Fibroblast of skin of left biceps (primary cell): ENCODE measurements at regions not wholly inside any gene's neighbourhood (a gene's known extent, or its start where the extent isn't known, plus 50 kb on each side); places are given as distances from the start of the nearest gene placed in this dataset.
"Not testable (repeated sequence)": the region's sequence is repeated elsewhere in the genome, so short reads cannot be mapped to it uniquely, and the experiment has no call there.

ENCODE experiments used
- DNase-seq, 2 experiments: peaks; one replicate each; pipeline ENCODE4 v3.0.0-alpha.2; 2013; ENCODE audit warnings: low read depth in 2 of 2

DNA sequence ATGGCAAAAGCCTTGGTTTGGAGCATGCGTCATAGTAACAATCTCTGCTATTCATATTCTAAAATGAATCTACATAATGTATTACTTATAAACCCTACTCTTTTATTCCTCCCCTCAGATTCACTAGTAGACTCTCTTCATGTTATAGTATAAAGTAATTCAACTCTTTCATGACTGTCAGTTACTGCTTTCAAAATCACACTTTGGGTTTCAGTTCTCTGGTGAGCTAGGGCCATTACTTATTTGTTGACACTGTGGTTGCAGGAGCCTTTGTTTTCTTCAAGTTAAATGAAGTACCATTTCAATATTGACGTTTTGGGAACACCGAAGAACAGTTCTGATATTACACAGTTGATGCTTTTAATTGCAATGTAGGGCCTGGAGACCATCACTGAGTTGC lies 378.4 kb downstream of the DDX10 start:
- no peak for DNase-seq

DNA sequence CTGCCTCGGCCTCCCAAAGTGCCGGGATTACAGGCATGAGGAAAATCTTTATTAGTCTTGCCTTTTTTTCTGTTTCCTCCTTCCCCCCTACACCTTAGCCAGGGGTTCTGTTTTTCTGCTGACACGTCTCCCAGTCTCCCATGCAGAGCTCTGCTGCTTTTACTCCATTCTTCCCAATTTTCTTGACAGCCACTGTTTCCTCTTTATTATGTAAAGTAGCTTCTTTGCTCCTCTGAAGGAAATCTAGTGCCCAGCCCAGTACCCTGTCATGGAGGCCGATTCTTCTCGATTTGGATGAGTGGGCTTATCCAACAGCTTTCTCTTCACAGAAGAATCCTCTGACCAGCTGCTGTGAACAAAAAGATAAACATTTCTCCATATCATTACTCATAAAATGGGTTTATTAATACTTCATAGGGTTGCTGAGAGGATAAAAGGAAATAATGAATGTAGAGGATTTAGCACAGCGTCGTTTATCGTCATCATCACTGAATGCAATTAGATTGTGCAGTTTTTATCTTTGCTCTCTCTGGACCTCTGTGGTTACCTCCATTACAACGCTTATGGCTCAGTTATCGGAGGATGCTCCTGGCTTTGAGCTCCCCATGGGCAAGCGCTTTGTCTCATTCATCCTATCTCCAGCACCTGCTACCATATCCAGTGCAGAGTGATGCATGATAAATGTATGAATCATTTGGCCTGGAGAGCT lies 375.6 kb upstream of the C11orf87 start:
- DNase-seq = no peak

DNA sequence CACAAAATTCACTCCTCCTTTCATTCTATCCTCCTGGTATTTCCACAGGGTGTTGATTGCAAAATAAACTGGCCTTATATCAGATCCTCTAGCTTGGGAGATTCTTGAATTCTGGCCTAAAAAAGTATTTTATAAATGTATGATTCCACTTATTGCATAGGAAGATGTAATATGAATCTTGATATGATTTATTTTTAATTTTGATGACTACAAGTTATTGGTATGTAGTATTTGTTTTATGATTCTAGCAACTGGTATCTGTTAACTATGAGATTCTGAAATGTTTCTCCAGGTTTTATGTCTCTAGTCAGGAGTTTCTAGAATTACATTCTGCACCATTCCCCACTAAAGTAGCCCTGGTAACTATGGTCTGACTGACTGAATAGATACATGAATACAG lies 373.9 kb upstream of the C11orf87 start:
- DNase-seq = peak in 1 of 2 experiments; percentile 64

DNA sequence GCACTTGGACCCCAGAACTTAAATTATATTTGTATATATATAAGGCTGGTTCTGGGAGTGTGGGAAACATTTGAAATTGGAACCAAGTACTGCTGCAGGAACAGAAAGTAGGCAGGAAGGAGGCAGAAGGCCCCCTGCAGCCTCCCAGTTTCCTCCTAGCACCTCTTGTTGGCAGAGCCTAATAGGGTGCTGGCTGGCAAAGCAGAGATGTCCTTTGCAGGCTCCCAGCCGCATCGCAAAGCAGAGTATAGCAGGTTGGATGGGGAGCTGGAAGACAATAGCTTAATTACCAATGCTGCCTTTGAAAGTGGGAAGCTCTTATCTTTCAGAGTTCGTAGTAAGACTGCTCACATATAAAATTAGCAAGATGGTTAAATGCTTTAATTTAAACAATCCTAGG lies 370.8 kb upstream of the C11orf87 start:
- no peak for DNase-seq

DNA sequence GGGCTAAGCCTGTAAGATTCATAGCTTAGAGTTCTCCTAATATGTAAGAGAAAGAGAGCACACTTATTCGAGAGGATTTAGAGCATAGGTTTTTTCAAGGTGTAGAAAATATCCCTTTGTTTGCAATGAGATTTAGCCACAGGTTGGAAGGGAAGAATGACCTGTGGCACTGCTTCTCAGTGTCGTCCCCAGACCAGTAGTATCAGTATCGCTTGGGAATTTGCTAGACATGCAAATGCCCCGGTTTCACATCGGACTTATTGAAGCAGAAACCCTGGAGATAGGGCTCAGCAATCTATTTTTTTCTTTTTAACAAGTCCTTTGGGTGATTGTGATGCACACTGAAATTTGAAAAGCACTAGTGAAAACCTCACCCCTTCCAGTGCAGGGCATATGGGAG lies 362.6 kb upstream of the C11orf87 start:
- DNase-seq = no peak

DNA sequence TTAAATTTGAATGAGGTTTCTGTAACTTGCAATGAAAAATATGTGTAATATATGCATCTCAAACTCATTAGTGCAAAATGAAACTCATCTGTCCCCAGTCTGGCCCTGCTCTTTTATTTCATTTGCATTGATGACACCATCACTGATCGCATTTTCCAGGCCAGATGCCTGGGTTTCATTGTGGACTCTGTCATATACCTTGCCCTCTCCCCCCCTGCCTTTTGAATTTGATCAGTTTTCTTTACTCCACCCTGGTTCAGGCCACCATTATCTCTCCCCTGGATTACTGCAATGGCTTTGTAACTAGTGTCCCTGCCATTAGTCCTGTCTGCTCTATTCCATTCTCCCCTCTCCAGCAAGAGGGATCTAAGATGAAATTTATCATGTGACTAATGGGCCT lies 360.6 kb upstream of the C11orf87 start:
- no peak for DNase-seq

DNA sequence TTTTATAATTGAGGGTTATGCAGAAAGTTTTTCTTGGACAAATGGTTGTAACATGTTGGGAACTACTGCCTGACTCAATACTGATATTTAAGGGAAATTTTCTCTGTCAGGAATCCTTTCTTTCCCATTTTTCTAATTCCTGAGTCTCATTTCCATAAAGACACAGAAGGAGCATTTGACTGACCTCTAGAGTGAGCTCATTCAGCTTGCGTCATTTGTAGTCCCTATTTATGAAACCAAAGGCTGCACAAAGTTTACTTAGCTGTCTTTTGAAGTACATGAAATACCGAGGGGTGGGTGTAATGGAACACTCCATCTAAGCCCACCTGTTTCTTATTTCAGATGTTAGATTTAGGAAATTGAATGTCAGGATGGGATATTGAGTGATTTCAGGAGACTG lies 359.5 kb upstream of the C11orf87 start:
- DNase-seq = no peak

DNA sequence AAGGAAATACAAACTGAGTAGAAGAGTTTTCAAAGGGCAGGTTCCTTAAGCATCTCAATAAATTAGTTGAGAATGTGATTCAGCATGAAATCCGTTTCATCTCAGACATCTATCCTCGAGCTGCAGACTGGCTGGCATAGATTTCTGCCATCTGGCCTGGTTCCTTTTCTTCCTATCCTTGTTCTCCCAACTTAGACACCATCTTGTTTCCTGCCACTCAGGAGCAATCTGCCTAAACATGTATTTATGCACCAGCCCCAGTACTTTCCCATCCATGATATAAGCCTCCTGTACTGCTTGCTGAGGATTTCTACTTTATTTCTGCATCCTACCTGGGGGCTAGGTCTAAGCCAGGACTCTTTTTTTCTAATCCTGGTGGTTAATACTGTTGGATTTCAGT lies 359.1 kb upstream of the C11orf87 start:
- DNase-seq = no peak

DNA sequence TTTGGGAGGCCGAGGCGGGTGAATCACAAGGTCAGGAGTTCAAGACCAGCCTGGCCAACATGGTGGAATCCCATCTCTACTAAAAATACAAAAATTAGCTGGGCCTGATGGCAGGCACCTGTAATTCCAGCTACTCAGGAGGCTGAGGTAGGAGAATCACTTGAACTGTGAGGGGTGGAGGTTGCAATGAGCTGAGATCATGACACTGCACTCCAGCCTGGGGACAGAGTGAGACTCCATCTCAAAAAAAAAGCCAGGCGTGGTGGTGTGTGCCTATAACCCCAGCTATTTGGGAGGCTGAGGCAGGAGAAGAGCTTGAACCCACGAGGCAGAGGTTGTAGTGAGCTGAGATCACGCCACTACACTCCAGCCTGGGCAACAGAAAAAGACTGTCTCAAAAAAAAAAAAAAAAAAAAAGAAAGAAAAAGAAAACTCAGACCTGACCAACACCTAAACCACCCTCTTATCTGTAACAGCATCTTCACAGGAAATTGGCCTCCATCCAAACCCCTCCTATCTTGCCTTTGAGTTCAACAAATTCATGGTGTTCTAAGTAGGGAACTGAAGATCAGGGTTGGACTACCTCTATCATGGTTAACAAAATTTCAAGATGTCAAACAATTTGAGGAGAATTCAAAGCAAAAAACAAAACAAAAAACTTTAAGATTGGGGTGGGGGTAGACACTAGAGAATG lies 357.2 kb upstream of the C11orf87 start:
- DNase-seq = not testable (repeated sequence)

DNA sequence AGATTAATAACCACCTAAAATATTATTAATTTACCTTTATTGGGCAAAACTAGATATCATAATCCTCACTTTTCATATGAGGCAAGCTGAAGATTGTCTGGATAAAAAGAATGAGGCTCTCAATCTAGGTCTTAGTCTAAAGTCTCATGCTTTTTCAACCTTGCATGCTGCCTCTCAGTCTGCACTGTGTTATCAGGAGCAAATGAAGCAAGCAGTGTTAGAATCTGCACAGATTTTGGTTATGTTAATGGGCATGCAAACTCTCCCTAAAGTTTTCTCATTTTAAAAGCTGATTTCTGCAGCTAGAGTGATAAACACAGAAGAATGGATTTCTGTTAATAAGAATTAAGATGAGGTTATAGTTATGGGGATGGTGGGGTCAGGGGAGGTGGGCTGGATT lies 350.7 kb upstream of the C11orf87 start:
- no peak for DNase-seq

DNA sequence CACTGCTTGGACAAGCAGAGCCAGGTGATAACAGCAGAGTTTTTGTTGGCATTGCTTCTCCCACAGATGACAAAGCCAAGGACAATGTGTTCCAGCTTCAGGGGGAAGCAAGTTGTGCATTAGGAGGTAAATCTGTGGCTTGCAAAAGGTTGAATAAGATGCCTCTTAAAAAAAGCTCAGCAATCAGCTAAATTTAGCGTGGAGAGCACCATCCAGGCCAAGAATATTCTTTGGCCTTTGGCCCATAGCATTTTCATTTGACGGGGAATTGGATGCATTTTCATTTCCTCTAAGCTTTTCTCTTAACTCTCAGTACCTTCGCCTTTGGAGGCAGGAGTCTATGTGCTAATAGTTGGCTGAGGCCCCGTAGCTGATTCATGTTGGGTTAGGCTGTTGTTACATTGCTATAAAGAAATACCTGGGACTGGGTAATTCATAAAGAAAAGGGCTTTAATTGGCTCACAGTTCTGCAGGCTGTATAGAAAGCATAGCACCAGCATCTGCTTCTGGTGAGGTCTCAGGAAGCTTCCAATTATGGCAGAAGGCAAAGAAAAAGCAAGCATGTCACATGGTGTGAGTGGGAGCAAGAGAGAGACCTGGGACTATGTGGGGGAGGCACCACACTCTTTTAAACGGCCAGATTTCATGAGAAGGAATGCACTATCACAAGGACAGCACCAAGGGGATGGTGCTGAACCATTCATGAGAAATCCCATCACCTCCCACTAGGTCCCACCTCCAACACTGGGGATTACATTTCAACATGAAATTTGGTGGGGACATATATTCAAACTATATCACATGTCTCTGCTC lies 350.1 kb upstream of the C11orf87 start:
- DNase-seq = peak; percentile 57 to 62

DNA sequence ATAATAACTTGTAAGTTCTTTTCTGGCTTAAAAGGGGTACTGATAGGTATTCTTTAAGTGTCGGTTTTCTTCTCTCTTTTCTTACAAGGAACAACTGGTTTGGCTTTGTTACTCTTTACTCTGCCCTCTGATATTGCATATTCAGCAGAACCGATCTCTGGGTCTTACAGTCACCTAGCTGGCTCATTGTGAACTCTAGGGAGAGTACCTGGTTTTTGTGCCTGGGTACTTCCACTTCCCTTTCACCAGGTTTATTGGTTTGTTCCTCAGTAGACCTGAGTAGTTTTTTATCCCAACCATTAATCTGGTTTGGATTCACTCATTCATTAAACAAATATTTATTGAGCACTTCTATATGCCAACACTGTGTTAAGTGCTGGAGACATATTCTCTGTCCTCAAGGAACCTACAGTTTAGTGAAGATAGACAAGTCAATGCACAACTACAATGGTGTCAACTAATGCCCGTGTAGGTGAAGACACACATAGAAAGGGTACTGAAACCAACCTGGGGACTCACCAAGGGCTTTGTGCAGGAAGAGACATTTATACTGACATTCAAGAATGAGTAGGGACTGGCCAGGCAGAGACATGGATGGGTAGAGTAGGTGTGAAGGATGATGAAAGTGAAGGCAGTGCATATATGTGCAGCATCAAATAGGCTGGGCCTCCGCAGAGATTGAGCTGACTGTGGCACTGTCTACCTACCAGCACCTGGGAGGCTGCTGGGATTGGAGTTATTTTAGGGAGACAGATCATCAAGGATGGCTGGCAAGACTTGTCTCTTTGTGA lies 348.8 kb upstream of the C11orf87 start:
- no peak for DNase-seq

DNA sequence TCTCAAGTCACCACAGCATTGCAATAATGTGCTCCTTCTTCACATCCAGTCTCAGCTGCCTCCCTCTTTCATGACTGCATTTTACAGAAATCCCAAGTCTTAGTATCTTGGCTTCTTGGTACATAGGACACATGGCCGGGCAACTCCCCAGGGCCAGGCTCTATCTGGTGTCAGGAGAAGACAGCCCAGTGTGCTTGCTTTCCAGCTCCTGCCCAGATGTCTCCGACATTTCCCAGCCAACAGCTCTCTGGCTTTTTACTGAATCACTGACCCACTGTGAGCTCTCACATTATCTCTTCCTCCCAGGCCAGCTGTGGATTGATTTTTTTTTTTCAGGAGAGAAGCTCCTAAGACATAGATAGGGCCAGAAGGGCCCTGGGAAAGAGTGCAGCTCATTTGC lies 346.0 kb upstream of the C11orf87 start:
- no peak for DNase-seq

DNA sequence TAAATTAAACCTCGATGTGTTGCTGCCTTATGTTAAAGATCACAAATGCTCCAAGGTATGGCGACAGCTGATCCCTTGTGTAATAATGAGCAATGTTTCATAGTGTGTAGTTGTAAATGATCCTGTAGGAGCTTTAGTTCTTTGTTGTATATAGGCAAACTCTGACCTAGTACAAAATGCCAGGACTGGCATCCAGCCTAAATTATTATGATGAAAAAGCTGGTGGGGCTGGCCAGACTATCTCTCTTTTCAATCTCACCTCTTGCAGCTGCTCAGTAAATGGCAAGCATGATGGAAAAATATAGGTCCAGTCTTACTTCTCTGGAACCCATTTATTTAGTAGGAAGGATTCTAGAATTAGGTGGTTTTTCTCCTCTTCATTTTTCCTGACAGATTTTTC lies 345.1 kb upstream of the C11orf87 start:
- no peak for DNase-seq

DNA sequence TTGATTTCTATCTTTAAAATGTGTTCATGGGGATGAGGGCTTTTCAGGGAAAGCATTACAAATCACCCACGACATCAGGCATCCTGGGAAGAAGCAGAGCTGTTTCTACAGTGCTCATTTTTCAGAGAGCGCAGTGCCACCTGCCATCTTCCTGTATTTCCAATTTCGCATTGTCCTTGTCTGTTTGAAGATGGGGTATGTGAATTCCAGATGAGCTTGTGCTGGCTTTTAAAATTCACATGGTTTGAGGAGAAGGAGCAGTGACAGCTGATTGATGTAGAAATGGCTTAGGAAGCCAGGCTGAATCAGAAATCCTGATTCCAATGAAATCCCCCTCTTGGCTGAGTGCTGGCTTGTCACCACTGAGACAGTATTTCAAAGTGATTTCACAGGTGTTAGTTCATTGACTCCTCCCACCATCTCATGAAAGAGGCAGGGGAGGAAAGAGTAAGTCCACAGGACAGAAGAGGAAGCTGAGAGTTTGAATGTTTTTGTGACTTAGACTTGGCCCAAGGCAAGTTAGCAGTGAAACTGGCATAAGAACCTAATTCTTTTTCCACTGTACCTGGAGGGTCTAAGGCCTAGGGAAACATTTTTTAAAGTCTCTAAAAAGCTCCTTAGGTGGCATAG lies 344.6 kb upstream of the C11orf87 start:
- no peak for DNase-seq

DNA sequence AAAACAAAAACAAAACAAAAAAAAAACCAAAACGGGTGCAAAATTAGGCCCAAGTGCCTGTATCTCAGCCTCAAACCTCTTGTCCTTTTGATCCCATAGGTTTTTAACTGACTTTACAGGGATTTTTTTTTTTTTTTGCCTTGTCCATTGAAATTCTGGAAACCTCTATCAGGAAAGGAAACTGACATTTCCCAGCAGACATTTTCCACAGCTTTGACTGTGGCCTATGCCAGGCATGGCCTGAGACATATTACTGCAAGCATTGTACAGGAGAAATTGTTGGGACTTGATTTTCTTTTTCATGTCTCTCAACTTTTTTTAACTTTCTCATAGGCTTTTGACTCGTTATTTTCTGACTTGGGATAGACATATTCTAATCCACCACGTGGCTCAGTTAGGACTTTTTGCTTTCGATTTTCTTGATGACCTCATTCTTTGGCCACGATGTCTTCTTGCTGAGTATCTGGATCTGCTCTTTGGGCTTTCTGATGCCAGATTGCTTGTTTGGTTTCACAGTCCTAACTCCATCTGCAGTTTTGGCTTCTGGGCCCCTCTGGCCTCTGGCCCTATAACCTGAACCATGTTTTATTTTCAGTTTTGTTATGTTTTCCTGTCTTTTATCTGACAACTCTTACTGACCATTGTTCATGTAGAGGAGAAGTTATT lies 336.1 kb upstream of the C11orf87 start:
- DNase-seq = no peak

DNA sequence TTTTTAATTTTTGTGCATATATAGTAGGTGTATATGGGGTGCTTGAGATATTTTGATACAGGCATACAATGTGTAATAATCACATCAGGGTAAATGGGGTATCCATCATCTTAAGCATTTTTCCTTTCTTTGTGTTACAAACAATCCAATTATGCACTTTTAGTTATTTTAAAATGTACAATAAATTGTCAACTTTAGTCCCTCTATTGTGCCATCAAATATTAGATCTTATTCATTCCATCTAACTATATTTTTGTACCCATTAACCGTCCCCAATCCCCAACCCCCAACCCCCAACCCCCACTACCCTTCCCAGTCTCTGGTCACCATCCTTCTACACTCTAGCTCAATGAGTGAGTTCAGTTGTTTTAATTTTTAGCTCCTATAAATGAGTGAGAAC lies 335.1 kb upstream of the C11orf87 start:
- no peak for DNase-seq

DNA sequence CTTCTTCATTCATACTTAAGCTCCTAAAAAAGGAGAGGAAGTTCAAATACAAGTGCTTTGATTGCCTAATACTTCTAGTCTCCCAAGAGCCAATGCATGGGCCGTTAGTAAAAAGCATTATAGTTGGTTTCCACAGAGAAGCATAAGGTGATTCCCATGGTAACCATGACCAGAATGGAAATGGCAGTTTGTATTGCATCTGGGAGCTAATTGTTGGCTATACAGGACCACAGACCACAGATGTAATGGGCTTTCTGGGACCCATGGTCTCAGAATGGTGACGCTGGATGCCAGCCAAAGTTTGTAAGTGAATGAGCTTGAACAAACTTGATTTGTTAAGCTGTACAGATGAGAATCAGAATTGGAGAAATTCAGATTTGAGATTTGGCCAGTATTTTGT lies 333.9 kb upstream of the C11orf87 start:
- no peak for DNase-seq

DNA sequence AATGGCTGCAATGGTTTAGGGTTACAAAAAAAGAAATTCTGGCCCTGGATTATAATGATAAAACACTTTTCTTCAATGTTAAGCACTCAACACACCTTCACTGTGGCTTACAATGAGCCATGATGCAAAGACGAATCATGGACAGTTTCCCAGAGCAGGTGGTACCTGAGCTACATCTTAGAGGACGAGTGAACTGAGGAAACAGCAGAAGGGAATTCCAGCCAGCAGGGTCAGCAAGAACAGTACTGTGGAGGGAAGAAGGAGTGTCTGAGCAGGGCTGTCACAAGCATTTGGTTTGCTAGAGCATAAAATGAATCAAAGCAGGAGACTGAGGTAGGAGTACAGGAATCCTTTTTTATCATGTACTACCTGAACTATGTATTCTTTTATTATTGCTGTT lies 332.8 kb upstream of the C11orf87 start:
- no peak for DNase-seq

DNA sequence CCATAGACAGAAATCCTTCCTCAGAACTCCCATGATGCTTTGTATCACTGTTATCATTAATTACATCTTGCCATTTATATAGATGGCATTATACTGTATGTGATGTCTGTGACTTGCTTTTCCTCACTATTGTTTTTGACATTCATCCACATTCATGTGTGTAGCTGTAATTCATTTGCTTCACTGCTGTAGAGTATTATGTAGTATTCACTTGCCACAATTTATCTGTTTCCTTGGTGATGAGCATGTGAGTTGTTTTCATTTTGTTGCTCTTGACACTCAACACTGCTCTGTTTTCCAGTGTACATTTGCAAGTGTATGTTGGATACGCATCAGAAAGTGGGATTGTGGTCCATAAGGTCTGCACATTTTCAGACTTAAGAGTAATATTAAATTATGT lies 328.6 kb upstream of the C11orf87 start:
- no peak for DNase-seq

DNA sequence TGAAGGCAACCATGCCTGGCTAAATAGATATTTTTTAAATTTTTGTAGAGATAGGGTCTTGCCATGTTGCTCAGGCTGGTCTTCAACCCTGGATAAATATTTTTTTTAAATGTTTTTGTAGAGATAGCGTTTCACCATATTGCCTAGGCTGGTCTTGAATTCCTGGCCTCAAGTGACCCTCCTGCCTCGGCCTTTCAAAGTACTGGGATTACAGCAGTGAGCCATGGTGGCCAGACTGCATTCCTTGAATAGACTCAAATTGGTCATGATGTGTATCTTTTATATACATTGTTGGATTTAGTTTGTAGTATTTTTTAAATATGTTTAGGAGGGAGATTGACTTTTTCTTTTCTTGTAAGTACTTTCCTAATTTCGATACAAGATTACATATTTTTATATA lies 325.7 kb upstream of the C11orf87 start:
- no peak for DNase-seq
